OCI-LY1 (cell line): ENCODE measurements at regions not wholly inside any gene's neighbourhood (a gene's known extent, or its start where the extent isn't known, plus 50 kb on each side); places are given as distances from the start of the nearest gene placed in this dataset.

Source experiments
- CTCF ChIP-seq: fragments of 200-600 bp; sonication (generic), shearing (Covaris generic); IDR thresholded peaks from 2 replicates; pipeline ENCODE4 v1.5.1; 2017; ENCODE audit warnings: mild to moderate bottlenecking, antibody characterized with exemption, low read length, moderate library complexity, mixed read lengths
- EZH2 ChIP-seq: fragments of 200-600 bp; sonication (generic), shearing (Covaris generic); IDR thresholded peaks from 2 replicates; pipeline ENCODE4 v1.8.0; 2017; ENCODE audit warnings: borderline replicate concordance, mixed run types, mild to moderate bottlenecking, antibody characterized with exemption, low read length, moderate library complexity, mixed read lengths

GRCh38 chr2:207265869-207266268, 100.1 kb upstream of the KLF7 start:
- no peak for TF ChIP-seq CTCF
- no peak for TF ChIP-seq EZH2
